Spleen (tissue), 11 donors: ENCODE measurements at regions not wholly inside any gene's neighbourhood (a gene's known extent, or its start where the extent isn't known, plus 50 kb on each side); places are given as distances from the start of the nearest gene placed in this dataset.
A peak's percentile ranks its signal among the peaks of the same experiment; 100 is the strongest.

ENCODE experiments used
- DNase-seq: peaks from one replicate; pipeline ENCODE4 v3.0.0-alpha.2; 2020
- H3K27ac ChIP-seq, 8 donors: fragments of 200-600 bp; sonication (generic) in 7 of 8; 1 replicate in 4 of 8; 2 replicates in 4 of 8; pipeline versions ENCODE4 v1.5.0 to v1.8.0; 2016 to 2021; ENCODE audit warnings: inconsistent platforms in 4 of 8, mild to moderate bottlenecking in 4 of 8, moderate library complexity in 1 of 8
- H3K27me3 ChIP-seq, 7 donors: fragments of 200-600 bp; sonication (generic) in 6 of 7; replicated peaks in 1 of 7; 1 replicate in 4 of 7; 2 replicates in 3 of 7; pipeline versions ENCODE4 v1.5.0 to v1.8.0; 2016 to 2021; ENCODE audit warnings: inconsistent platforms in 3 of 7, mild to moderate bottlenecking in 1 of 7
- H3K36me3 ChIP-seq, 6 donors: fragments of 200-600 bp; sonication (generic) in 5 of 6; 1 replicate in 4 of 6; 2 replicates in 2 of 6; pipeline versions ENCODE4 v1.5.0 to v1.8.0; 2016 to 2021; ENCODE audit warnings: inconsistent platforms in 2 of 6
- H3K4me1 ChIP-seq, 6 donors: fragments of 200-600 bp; sonication (generic) in 5 of 6; 1 replicate in 3 of 6; 2 replicates in 3 of 6; pipeline versions ENCODE4 v1.5.0 to v1.8.0; 2016 to 2021; ENCODE audit warnings: inconsistent platforms in 3 of 6
- H3K4me3 ChIP-seq, 8 donors: fragments of 200-600 bp; sonication (generic) in 7 of 8; 1 replicate in 4 of 8; 2 replicates in 4 of 8; pipeline versions ENCODE4 v1.5.0 to v1.8.0; 2016 to 2021; ENCODE audit warnings: inconsistent platforms in 4 of 8, mild to moderate bottlenecking in 4 of 8, moderate library complexity in 2 of 8
- H3K9me3 ChIP-seq, 8 donors: fragments of 200-600 bp; sonication (generic) in 7 of 8; 1 replicate in 4 of 8; 2 replicates in 4 of 8; pipeline versions ENCODE4 v1.5.0 to v1.8.0; 2016 to 2021; ENCODE audit warnings: inconsistent platforms in 4 of 8
- POLR2A ChIP-seq, 3 donors: fragments of 450-650 bp; IDR thresholded peaks; one replicate each; pipeline ENCODE4 v1.5.1; 2017; ENCODE audit warnings: antibody characterized with exemption in 3 of 3, mild to moderate bottlenecking in 1 of 3
- POLR2AphosphoS5 ChIP-seq, 3 donors: sonication (generic); formaldehyde crosslinking; IDR thresholded peaks; one replicate each; pipeline ENCODE4 v1.5.1; 2017; ENCODE audit warnings: antibody characterized with exemption in 3 of 3
- WGBS, 5 donors: extraction: QIAGEN DNeasy Blood & Tissue Kit in 3 of 5; methylation state at CpG; one replicate each; pipeline versions ENCODE4 v1.1.5 to v1.1.7; 2013 to 2018; 5-methylcytosine and 5-hydroxymethylcytosine counted together
- intact Hi-C: fragments of 100-400 bp; cut with DNase I; formaldehyde crosslinking; loops from one replicate; pipeline ENCODE4 v1.15.0; 2023; ENCODE audit warnings: low total_unique reads
- TF ChIP-seq, protein P1 (sequence below), 11 experiments: fragments of 200-600 bp in 7 of 11; fragments of 450-650 bp in 4 of 11; sonication (generic) in 4 of 11; IDR thresholded peaks in 8 of 11; conservative IDR thresholded peaks in 3 of 11; 1 replicate in 7 of 11; 2 replicates in 4 of 11; pipeline versions ENCODE4 v1.4.0 to v1.8.0; 2016 to 2021; ENCODE audit warnings: antibody characterized with exemption in 11 of 11, inconsistent platforms in 4 of 11, mild to moderate bottlenecking in 1 of 11
- donor health status: healthy with polysubstance abuse.
- donor health status: DM: no; HTN: no; CAD: no; lungs with moderate emphysema.
- donor health status: DM: no; HTN: no; CAD: no.
- donor health status: Bipolar disorder and iron deficiency.
- donor health status: healthy.
- donor health status: DM: no; HTN: no; CAD: no.
- donor health status: DM: yes; HTN: yes; CAD: no.

DNA sequence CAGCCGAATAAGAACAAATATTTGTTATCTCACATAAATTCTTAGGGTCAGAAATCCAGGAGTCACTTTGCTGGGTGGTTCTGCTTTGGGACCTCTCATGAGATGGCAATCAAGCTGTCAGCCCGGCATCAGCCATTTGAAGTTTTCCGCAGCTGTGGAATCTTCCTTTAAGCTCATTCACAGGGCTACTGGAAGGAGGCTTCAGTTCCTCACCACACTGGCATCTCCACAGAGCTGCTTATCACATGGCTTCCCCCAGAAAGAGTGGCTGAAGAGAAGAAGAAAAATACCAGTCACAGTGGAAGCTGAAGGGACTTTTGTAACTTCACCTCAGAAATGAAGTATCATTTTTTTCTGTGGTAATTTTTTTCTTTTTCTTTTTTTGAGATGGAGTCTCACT is 267.7 kb downstream of the CHL1 start:
- H3K27me3 ChIP-seq, result no peaks in the 10 kb centered on the region
- TF ChIP-seq POLR2AphosphoS5 (IDR thresholded peaks at IDR 0.05) (no peak), POLR2A (IDR thresholded peaks at IDR 0.05) (no peak)
- TF ChIP-seq, protein P1, sequence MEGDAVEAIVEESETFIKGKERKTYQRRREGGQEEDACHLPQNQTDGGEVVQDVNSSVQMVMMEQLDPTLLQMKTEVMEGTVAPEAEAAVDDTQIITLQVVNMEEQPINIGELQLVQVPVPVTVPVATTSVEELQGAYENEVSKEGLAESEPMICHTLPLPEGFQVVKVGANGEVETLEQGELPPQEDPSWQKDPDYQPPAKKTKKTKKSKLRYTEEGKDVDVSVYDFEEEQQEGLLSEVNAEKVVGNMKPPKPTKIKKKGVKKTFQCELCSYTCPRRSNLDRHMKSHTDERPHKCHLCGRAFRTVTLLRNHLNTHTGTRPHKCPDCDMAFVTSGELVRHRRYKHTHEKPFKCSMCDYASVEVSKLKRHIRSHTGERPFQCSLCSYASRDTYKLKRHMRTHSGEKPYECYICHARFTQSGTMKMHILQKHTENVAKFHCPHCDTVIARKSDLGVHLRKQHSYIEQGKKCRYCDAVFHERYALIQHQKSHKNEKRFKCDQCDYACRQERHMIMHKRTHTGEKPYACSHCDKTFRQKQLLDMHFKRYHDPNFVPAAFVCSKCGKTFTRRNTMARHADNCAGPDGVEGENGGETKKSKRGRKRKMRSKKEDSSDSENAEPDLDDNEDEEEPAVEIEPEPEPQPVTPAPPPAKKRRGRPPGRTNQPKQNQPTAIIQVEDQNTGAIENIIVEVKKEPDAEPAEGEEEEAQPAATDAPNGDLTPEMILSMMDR (IDR thresholded peaks at IDR 0.05 in 8 of 11, conservative IDR thresholded peaks at IDR 0.05 in 3 of 11), result no peak
- intact Hi-C loops, result no loop called here
- H3K9me3 ChIP-seq, result no peaks in the 10 kb centered on the region
- no peaks in the 10 kb centered on the region for H3K36me3 ChIP-seq
- no peaks in the 10 kb centered on the region for H3K4me1 ChIP-seq
- peak overlapping the region in 1 of 8 donors; percentile 1 for H3K27ac ChIP-seq
- no peak for DNase-seq
- WGBS, 5 donors, result 63 to 68% (median 65%) methylated on average over 3 of the region's 3 CpGs
- no peak overlapping the region for H3K4me3 ChIP-seq

DNA sequence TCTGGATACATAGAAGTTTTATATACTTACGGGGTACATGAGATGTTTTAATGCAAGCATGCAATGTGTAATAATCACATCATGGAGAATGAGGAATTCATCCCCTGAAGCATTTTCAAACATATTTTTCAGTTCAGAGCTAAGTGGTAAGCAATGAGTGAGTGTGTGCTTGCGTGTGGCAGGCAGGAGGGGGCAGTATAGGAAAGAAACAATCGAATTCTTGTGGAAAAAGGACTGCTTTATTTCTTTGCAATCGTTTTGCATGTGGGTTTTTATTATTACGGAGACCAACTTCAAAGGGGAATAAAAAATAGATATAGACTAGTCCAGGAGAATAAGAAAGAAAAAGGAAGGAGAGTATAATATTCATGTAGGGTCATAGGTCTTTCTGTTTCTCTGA is 271.6 kb downstream of the CHL1 start:
- no peak for DNase-seq
- Histone ChIP-seq H3K27ac (no peak overlapping the region), H3K9me3 (peaks cover 0 to 24% (median 10%) of the 10 kb centered on the region in 8 donors), H3K27me3 (no peaks in the 10 kb centered on the region), H3K4me1 (no peaks in the 10 kb centered on the region), H3K4me3 (no peak overlapping the region), H3K36me3 (no peaks in the 10 kb centered on the region)
- WGBS, 5 donors, result 36 to 42% (median 37%) methylated on average over 5 of the region's 5 CpGs
- TF ChIP-seq, protein P1 (IDR thresholded peaks at IDR 0.05 in 8 of 11, conservative IDR thresholded peaks at IDR 0.05 in 3 of 11), result peak in 6 of 11 experiments; percentile 19 to 48 (median 27)
- no peak for TF ChIP-seq POLR2A (IDR thresholded peaks at IDR 0.05)
- intact Hi-C loops, result no loop called here

DNA sequence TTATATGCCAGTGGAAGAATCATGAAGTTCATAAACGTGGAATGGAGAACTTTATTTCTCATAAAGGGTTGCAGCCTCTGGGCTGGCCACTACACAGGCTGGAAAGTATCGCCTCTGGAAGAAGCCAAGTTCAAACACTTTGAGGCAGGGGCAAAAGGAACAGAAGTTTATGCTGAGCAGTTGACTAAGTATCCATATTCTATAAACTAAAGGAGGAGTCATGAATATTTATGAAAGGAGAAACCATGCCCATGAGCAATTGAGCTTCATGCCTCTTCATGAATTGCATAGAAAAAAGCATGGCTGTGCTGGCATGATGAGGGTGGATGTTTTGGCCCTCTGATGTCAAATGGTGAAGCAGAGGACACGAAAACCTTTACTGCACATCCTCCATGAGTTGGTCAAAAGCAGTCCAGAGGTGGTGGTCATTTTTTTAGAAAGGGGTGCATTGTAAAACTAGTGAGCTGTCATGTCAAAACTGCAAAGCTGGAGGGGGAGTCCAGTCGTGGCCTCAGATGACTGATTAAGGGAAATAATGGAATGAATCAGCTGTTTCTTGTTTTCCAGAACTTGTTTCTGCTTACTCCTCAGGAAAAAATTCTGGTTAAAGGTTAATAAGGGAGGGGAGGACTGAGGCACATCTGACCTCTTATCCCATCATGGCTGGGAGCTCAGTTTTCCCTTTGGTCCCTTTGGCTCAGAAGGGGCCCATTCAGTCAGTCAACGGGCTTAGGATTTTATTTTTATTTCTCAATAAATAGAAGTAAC is 276.7 kb downstream of the CHL1 start:
- intact Hi-C loops, result no loop called here
- no peaks in the 10 kb centered on the region for H3K27me3 ChIP-seq
- DNase-seq, result no peak
- TF ChIP-seq POLR2AphosphoS5 (IDR thresholded peaks at IDR 0.05) (no peak), POLR2A (IDR thresholded peaks at IDR 0.05) (no peak)
- TF ChIP-seq, protein P1 (IDR thresholded peaks at IDR 0.05 in 8 of 11, conservative IDR thresholded peaks at IDR 0.05 in 3 of 11), result no peak
- H3K4me1 ChIP-seq, result no peaks in the 10 kb centered on the region
- H3K4me3 ChIP-seq, result no peak overlapping the region
- H3K9me3 ChIP-seq, result peaks cover 0 to 33% (median 14%) of the 10 kb centered on the region in 8 donors
- no peaks in the 10 kb centered on the region for H3K36me3 ChIP-seq
- H3K27ac ChIP-seq, result no peak overlapping the region
- WGBS, 5 donors, result 42 to 69% (median 51%) methylated on average over 5 of the region's 5 CpGs

DNA sequence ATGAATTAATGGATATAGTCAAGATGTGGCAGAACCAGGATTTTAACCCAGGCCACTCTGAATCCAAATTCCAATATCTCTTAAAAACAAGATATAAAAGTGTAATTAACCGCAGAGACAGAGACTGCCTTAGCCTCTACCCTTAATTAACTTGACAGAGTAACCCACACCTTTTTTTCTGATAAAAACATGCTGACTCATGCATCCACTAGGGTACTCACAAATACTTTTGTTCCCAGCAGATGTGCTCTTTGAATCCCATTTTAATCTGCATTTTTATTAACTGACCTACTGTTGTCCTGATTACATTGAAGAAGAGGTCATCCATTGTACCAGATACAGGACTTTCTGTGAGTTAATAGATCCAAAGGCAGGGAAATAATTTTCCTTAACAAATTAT is 278.3 kb downstream of the CHL1 start:
- TF ChIP-seq POLR2AphosphoS5 (IDR thresholded peaks at IDR 0.05), result no peak
- TF ChIP-seq POLR2A (IDR thresholded peaks at IDR 0.05), result no peak
- WGBS, 5 donors, result 72 to 86% (median 84%) methylated on average over 1 of the region's 1 CpG
- DNase-seq, result no peak

More for the DNA sequence above, 278.3 kb downstream of the CHL1 start:
- Histone ChIP-seq H3K36me3 (no peaks in the 10 kb centered on the region), H3K27ac (no peak overlapping the region), H3K27me3 (no peaks in the 10 kb centered on the region), H3K4me1 (no peaks in the 10 kb centered on the region), H3K4me3 (no peak overlapping the region), H3K9me3 (peaks cover 0 to 39% (median 26%) of the 10 kb centered on the region in 8 donors)
- intact Hi-C loops, result no loop called here
